SK-N-SH treated with all-trans-retinoic acid at 6 μM for 48 hours (cell line): ENCODE measurements at regions not wholly inside any gene's neighbourhood (a gene's known extent, or its start where the extent isn't known, plus 50 kb on each side); places are given as distances from the start of the nearest gene placed in this dataset.
"Not testable (repeated sequence)": the region's sequence is repeated elsewhere in the genome, so short reads cannot be mapped to it uniquely, and the experiment has no call there.

Experiments
- ATAC-seq: fragments of 200-7000 bp; cut with Tn5 transposase; 3 replicates; pipeline ENCODE4 v1.9.1; 2020; ENCODE audit warnings: mild to moderate bottlenecking, moderate library complexity
- ARNTL ChIP-seq: fragments of 450-650 bp; formaldehyde crosslinking; IDR thresholded peaks from 2 replicates; pipeline ENCODE4 v1.5.0; 2020; ENCODE audit warnings: low read depth, mild to moderate bottlenecking, moderate library complexity, borderline replicate concordance
- BACH2 ChIP-seq: fragments of 250-450 bp; sonication (Bioruptor Pico); IDR thresholded peaks from 2 replicates; pipeline ENCODE4 v1.9.0; 2021; ENCODE audit warnings: mild to moderate bottlenecking, borderline replicate concordance
- CREB5 ChIP-seq: fragments of 250-450 bp; sonication (Bioruptor Pico); IDR thresholded peaks from 2 replicates; pipeline ENCODE4 v1.5.1; 2020; ENCODE audit warnings: low read depth, mild to moderate bottlenecking, moderate library complexity
- CSDC2 ChIP-seq: fragments of 250-450 bp; sonication (Bioruptor Pico); IDR thresholded peaks from 2 replicates; pipeline ENCODE4 v1.5.0; 2020; ENCODE audit warnings: mild to moderate bottlenecking, moderate library complexity
- CSRNP3 ChIP-seq: fragments of 250-450 bp; sonication (Bioruptor Pico); IDR thresholded peaks from 2 replicates; pipeline ENCODE4 v1.5.1; 2021; ENCODE audit warnings: mild to moderate bottlenecking, moderate library complexity
- ESRRG ChIP-seq: fragments of 250-450 bp; sonication (Bioruptor Pico); IDR thresholded peaks from 2 replicates; pipeline ENCODE4 v1.6.1; 2021; ENCODE audit warnings: mild to moderate bottlenecking
- GLIS3 ChIP-seq: fragments of 250-450 bp; sonication (Bioruptor Pico); IDR thresholded peaks from 2 replicates; pipeline ENCODE4 v1.5.0; 2020; ENCODE audit warnings: mild to moderate bottlenecking, moderate library complexity
- ISL1 ChIP-seq: fragments of 250-450 bp; sonication (Bioruptor Pico); IDR thresholded peaks from 2 replicates; pipeline ENCODE4 v2.1.2; 2022; ENCODE audit warnings: mild to moderate bottlenecking, moderate library complexity
- OSR1 ChIP-seq: fragments of 250-450 bp; sonication (Bioruptor Pico); IDR thresholded peaks from 2 replicates; pipeline ENCODE4 v1.8.0; 2022; ENCODE audit warnings: moderate library complexity, mild to moderate bottlenecking, inconsistent platforms
- RARB ChIP-seq: fragments of 250-450 bp; sonication (Bioruptor Pico); IDR thresholded peaks from 2 replicates; pipeline ENCODE4 v1.8.0; 2021; ENCODE audit warnings: mild to moderate bottlenecking, moderate library complexity
- SNAI2 ChIP-seq: fragments of 250-450 bp; sonication (Bioruptor Pico); IDR thresholded peaks from 2 replicates; pipeline ENCODE4 v1.5.0; 2020; ENCODE audit warnings: mild to moderate bottlenecking, moderate library complexity
- TCF4 ChIP-seq: fragments of 250-450 bp; sonication (Bioruptor Pico); IDR thresholded peaks from 2 replicates; pipeline ENCODE4 v1.8.0; 2021; ENCODE audit warnings: mild to moderate bottlenecking, moderate library complexity, borderline replicate concordance
- TOX ChIP-seq: fragments of 250-450 bp; sonication (Bioruptor Pico); IDR thresholded peaks from 2 replicates; pipeline ENCODE4 v1.8.0; 2021; ENCODE audit warnings: mild to moderate bottlenecking, moderate library complexity, borderline replicate concordance
- ZC3H10 ChIP-seq: fragments of 250-450 bp; sonication (Bioruptor Pico); IDR thresholded peaks from 2 replicates; pipeline ENCODE4 v1.5.1; 2021; ENCODE audit warnings: mild to moderate bottlenecking, moderate library complexity
- ZFP3 ChIP-seq: fragments of 250-450 bp; sonication (Bioruptor Pico); IDR thresholded peaks from 2 replicates; pipeline ENCODE4 v1.5.0; 2020; ENCODE audit warnings: mild to moderate bottlenecking, moderate library complexity
- ZFP30 ChIP-seq: fragments of 450-650 bp; formaldehyde crosslinking; IDR thresholded peaks from 2 replicates; pipeline ENCODE4 v1.5.0; 2022; ENCODE audit warnings: mild to moderate bottlenecking, moderate library complexity
- ZNF565 ChIP-seq: fragments of 450-650 bp; formaldehyde crosslinking; conservative IDR thresholded peaks from 2 replicates; pipeline ENCODE4 v1.5.0; 2020; ENCODE audit warnings: low read depth, mild to moderate bottlenecking, moderate library complexity
- ZNF70 ChIP-seq: fragments of 450-650 bp; formaldehyde crosslinking; IDR thresholded peaks from 2 replicates; pipeline ENCODE4 v1.5.0; 2020; ENCODE audit warnings: mild to moderate bottlenecking, moderate library complexity
- TF ChIP-seq, protein P1 (sequence below): fragments of 250-450 bp; sonication (Bioruptor Pico); IDR thresholded peaks from 2 replicates; pipeline ENCODE4 v1.8.0; 2021; ENCODE audit warnings: low read depth, mild to moderate bottlenecking, moderate library complexity, borderline replicate concordance
- TF ChIP-seq, protein P2 (sequence below): fragments of 250-450 bp; sonication (Bioruptor Pico); IDR thresholded peaks from 2 replicates; pipeline ENCODE4 v1.5.0; 2020; ENCODE audit warnings: mild to moderate bottlenecking, moderate library complexity
- TF ChIP-seq, protein P3 (sequence below): fragments of 250-450 bp; sonication (Bioruptor Pico); IDR thresholded peaks from 2 replicates; pipeline ENCODE4 v1.8.0; 2020; ENCODE audit warnings: mild to moderate bottlenecking, moderate library complexity, borderline replicate concordance

- TF ChIP-seq, protein P1, sequence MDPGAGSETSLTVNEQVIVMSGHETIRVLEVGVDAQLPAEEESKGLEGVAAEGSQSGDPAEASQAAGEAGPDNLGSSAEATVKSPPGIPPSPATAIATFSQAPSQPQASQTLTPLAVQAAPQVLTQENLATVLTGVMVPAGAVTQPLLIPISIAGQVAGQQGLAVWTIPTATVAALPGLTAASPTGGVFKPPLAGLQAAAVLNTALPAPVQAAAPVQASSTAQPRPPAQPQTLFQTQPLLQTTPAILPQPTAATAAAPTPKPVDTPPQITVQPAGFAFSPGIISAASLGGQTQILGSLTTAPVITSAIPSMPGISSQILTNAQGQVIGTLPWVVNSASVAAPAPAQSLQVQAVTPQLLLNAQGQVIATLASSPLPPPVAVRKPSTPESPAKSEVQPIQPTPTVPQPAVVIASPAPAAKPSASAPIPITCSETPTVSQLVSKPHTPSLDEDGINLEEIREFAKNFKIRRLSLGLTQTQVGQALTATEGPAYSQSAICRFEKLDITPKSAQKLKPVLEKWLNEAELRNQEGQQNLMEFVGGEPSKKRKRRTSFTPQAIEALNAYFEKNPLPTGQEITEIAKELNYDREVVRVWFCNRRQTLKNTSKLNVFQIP: no peak
- no peak for TF ChIP-seq SNAI2
- TF ChIP-seq, all 23 proteins: peak for 0
These were observed 144.1 kb upstream of the BCHE start (continued) for GRCh38 chr3:165981318-165981717.

DNA sequence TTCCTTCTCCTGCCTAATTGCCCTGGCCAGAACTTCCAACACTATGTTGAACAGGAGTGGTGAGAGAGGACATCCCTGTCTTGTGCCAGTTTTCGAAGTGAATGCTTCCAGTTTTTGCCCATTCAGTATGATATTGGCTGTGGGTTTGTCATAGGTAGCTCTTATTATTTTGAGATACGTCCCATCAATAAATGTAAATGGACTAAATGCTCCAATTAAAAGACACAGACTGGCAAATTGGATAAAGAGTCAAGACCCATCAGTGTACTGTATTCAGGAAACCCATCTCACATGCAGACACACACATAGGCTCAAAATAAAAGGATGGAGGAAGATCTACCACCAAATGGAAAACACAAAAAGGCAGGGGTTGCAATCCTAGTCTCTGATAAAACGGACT, 123.6 kb upstream of the BCHE start:
- not testable (repeated sequence) for ATAC-seq

GRCh38 chr3:165954171-165954570, 116.9 kb upstream of the BCHE start:
- no peak for ATAC-seq
- TF ChIP-seq ZFP3: no peak
- TF ChIP-seq ZNF70 (CRISPR knock-in tag): no peak
- no peak for TF ChIP-seq ESRRG
- no peak for TF ChIP-seq CSDC2 (CRISPR knock-in tag)
- no peak for TF ChIP-seq ZC3H10 (CRISPR knock-in tag)
- TF ChIP-seq CREB5 (CRISPR knock-in tag): no peak
- no peak for TF ChIP-seq ARNTL
- no peak for TF ChIP-seq OSR1 (CRISPR knock-in tag)
- no peak for TF ChIP-seq RARB (CRISPR knock-in tag)
- no peak for TF ChIP-seq ZFP30 (CRISPR knock-in tag)
- TF ChIP-seq, all 23 proteins: peak for 0

DNA sequence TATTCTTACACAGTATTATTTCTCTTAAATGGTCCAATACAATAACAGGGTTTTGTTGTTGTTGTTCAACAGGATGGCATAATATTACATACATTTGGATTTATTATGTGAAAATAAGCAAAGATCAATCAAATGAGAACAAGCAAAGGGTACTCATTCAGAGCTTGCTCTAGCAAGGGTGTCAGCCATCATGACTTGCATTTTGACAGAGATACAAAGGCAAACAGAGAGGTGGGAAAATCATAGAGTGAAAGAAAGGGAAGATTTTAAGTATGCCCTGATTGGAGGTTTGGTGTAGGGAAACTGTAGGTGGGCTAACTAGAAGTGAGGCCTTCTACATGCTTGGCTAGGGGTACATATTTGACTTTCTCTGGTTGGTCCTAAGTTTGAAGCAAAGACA, 109.1 kb upstream of the BCHE start:
- TF ChIP-seq OSR1 (CRISPR knock-in tag) (no peak), GLIS3 (CRISPR knock-in tag) (no peak), ISL1 (CRISPR knock-in tag) (no peak), CREB5 (CRISPR knock-in tag) (no peak)
- TF ChIP-seq, protein P2, sequence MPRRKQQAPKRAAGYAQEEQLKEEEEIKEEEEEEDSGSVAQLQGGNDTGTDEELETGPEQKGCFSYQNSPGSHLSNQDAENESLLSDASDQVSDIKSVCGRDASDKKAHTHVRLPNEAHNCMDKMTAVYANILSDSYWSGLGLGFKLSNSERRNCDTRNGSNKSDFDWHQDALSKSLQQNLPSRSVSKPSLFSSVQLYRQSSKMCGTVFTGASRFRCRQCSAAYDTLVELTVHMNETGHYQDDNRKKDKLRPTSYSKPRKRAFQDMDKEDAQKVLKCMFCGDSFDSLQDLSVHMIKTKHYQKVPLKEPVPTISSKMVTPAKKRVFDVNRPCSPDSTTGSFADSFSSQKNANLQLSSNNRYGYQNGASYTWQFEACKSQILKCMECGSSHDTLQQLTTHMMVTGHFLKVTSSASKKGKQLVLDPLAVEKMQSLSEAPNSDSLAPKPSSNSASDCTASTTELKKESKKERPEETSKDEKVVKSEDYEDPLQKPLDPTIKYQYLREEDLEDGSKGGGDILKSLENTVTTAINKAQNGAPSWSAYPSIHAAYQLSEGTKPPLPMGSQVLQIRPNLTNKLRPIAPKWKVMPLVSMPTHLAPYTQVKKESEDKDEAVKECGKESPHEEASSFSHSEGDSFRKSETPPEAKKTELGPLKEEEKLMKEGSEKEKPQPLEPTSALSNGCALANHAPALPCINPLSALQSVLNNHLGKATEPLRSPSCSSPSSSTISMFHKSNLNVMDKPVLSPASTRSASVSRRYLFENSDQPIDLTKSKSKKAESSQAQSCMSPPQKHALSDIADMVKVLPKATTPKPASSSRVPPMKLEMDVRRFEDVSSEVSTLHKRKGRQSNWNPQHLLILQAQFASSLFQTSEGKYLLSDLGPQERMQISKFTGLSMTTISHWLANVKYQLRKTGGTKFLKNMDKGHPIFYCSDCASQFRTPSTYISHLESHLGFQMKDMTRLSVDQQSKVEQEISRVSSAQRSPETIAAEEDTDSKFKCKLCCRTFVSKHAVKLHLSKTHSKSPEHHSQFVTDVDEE (CRISPR knock-in tag): no peak
- TF ChIP-seq, protein P1: no peak
- TF ChIP-seq, protein P3, sequence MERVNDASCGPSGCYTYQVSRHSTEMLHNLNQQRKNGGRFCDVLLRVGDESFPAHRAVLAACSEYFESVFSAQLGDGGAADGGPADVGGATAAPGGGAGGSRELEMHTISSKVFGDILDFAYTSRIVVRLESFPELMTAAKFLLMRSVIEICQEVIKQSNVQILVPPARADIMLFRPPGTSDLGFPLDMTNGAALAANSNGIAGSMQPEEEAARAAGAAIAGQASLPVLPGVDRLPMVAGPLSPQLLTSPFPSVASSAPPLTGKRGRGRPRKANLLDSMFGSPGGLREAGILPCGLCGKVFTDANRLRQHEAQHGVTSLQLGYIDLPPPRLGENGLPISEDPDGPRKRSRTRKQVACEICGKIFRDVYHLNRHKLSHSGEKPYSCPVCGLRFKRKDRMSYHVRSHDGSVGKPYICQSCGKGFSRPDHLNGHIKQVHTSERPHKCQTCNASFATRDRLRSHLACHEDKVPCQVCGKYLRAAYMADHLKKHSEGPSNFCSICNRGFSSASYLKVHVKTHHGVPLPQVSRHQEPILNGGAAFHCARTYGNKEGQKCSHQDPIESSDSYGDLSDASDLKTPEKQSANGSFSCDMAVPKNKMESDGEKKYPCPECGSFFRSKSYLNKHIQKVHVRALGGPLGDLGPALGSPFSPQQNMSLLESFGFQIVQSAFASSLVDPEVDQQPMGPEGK (CRISPR knock-in tag): no peak
- ATAC-seq: no peak

DNA sequence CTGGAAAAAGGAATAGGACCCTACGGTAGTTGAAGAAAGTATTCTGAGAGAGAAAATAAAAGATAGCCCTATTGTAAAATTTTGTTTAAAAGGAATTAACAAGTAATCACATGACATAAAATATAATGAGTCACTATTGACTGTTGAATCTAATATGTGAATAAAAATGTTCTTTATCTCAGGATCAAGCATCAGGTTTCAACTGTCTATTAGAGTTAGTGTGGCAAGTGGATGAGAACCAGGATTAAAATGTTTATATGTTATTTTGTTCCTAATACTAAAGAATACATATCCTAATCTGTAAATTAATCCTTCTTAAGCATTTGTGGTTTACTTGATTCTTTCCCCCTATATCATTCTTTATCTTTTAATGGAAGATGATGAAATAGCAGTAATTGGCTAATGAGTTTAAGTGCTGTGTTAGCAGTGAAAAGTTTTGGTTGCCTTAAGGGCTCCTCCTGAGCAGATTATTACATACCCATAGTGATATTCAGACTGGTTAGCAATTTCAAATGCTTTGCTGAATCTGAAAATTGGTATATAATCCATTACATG, 101.8 kb upstream of the BCHE start:
- ATAC-seq: no peak
- no peak for TF ChIP-seq TOX (CRISPR knock-in tag)
- no peak for TF ChIP-seq ZNF565 (CRISPR knock-in tag)
- TF ChIP-seq RARB (CRISPR knock-in tag): no peak
- no peak for TF ChIP-seq ZC3H10 (CRISPR knock-in tag)
- TF ChIP-seq CSDC2 (CRISPR knock-in tag): no peak
- no peak for TF ChIP-seq CSRNP3
- TF ChIP-seq, protein P1: no peak
- no peak for TF ChIP-seq ZFP30 (CRISPR knock-in tag)
- no peak for TF ChIP-seq BACH2 (CRISPR knock-in tag)
- TF ChIP-seq TCF4: no peak
- TF ChIP-seq ISL1 (CRISPR knock-in tag): no peak
